ENCODE measurements at regions not wholly inside any gene's neighbourhood (a gene's known extent, or its start where the extent isn't known, plus 50 kb on each side); places are given as distances from the start of the nearest gene placed in this dataset.

GRCh38 chr2:65530547-65531320 is 98.3 kb upstream of the SPRED2 start:
- DNase-seq (no peak), ATAC-seq (no peak)
- intact Hi-C loops (cut with micrococcal nuclease), result loop anchor here (10.0 kb wide), 1 partner anchor 76 kb away; no protein-coding TSS in a partner anchor

DNA sequence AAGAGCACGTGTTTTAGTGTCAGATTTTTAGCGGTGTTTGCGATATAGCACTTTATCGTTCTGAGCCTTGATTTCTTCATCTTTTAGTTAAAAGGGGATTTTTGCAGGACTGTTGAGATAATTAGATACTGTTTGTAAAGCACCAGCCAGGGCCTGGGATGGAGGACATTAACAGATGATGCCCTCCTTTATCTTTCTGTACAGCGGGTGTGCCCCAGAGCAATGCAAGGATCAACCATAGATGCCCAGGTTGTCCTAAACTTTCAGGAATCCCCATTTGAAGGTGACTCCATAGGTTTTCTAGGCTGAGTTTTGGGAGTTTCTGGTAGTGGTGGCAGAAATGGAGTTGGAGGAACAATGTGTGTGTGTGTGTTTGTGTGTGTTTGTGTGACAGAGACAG is 97.0 kb upstream of the SPRED2 start:
- intact Hi-C loops (cut with micrococcal nuclease), result no loop called here
- DNase-seq (no peak), ATAC-seq (no peak)

GRCh38 chr2:65528241-65528574 is 95.8 kb upstream of the SPRED2 start:
- DNase-seq (no peak), ATAC-seq (no peak)
- intact Hi-C loops (cut with micrococcal nuclease), result no loop called here

DNA sequence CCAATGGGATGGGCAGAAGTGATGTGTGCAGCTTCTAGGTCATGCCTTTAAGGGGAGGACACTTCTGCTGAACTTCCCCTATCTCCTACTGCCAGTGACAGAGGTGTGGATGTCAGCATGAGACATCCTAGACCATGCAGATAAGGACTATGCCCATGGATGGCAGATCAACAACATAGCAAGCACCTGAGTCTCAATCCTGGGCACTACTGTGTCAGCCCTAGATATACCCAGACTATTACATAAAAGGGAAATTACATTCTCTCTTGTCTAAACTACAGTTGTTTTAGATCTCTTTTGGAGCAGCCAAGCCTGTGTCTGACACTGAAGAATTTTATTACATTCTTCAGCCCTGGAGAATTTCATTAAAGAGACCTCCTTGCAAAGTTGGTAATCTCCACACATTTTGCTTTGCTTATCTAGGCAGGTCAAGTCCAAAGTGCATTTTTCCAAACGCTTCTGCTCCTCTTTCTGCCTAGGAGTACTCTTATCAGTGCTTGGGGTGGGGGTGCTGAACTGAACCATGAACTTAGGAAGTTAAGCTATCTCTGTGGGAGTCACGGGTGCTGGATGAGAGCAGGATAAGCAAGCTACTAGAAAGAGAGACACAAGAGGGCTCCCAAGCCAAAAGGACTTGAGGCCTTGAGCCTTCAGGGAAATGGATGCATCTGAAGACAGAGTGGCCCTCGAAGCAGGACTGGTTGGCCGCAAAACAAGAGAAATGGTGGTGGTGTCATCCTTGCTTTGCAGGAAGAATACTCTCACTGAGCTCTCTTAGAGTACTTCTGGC is 95.2 kb upstream of the SPRED2 start:
- DNase-seq, result no peak
- intact Hi-C loops (cut with micrococcal nuclease), result no loop called here
- no peak for ATAC-seq

GRCh38 chr2:65525616-65526231 is 93.3 kb upstream of the SPRED2 start:
- DNase-seq, result no peak
- no peak for ATAC-seq
- intact Hi-C loops (cut with micrococcal nuclease), result no loop called here

GRCh38 chr2:65522922-65523321 is 90.5 kb upstream of the SPRED2 start:
- intact Hi-C loops (cut with micrococcal nuclease), result no loop called here
- no peak for ATAC-seq
- no peak for DNase-seq

- intact Hi-C loops (cut with micrococcal nuclease), result no loop called here
- no peak for ATAC-seq
- DNase-seq, result no peak
These were observed 86.4 kb upstream of the SPRED2 start for GRCh38 chr2:65518751-65519150.

- ATAC-seq, result no peak
- intact Hi-C loops (cut with micrococcal nuclease), result no loop called here
- no peak for DNase-seq
These were observed 82.3 kb upstream of the SPRED2 start for GRCh38 chr2:65514555-65515195.

DNA sequence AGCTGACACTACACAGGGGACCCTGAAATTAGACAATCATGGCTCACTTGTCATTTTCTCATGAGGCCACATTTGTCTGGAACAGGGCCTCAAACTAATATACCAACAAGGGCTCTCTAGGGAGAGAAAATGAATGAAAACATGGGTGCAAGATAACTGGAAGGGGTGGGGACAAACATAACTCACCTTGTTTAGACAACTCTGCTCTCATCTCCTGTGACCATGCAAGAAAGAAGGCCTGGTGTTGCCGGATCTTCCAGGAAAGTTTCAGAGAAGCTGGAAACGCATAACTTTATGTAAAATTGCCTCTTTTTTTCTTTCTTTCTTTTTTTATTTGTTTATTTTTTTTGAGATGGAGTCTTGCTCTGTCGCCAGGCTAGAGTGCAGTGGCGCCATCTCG is 80.4 kb upstream of the SPRED2 start:
- intact Hi-C loops (cut with micrococcal nuclease), result no loop called here
- DNase-seq, result no peak
- no peak for ATAC-seq

DNA sequence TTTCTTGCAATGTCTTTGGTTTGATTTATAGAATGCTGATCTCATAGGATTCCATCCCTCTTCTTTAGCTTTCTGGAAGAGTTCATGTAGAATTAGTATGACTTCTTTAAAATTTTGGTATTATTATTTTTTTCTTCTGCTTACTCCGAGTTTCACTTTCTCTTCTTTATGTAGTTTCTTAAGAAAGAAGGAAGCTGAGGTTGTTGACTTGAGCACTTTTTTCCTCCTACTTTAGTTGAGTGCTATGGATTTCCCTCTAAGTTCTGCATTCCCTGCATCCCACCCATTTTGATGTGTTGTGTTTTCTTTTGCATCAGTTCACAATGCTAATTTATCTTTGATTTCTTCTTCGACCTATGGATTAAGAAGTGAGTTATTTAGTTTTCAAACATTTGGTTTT is 78.9 kb upstream of the SPRED2 start:
- ATAC-seq, result no peak
- no peak for DNase-seq
- intact Hi-C loops (cut with micrococcal nuclease), result no loop called here

GRCh38 chr2:65508225-65508624 is 75.8 kb upstream of the SPRED2 start:
- intact Hi-C loops (cut with micrococcal nuclease), result no loop called here
- ATAC-seq (no peak), DNase-seq (no peak)

DNA sequence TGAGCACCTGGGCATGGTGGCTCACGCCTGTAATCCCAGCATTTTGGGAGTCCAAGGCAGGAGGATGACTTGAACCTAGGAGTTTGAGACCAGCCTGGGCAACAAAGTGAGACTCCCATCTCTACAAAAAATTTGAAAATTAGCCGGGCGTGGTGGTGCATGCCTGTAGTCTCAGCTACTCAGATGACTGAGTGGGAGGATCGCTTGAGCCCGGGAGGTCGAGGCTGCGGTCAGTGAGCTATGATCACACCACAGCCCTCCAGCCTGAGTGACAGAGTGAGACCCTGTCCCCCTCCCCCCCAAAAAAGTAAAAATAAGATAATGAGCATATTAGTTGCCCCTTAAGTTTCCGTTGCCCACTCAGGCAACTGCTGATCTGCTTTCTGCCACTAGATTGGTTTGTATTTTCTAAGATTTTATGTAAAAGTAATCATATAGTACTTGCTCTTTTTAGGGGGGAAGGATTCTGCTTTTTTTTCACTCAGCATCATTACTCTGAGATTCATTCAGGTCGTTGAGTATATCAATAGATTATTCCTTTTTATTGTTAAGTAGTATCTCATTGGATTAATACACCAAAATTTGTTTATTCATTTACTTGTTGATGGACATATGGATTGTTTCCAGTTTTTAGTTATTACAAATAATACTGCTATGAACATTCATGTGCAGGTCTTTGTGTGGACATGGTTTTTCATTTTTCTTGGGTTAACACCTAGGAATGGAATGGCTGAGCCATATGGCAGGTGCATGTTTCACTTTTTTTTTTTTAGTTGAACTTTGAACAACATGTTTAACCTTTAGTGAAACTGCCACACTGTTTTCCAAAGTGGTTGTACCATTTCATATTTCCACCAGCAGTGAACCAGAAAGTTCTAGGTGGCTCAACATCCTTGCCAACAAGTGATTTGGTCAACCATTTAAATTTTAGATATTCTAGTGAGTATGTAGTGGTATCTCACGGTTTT is 75.0 kb upstream of the SPRED2 start:
- no peak for ATAC-seq
- intact Hi-C loops (cut with micrococcal nuclease), result no loop called here
- no peak for DNase-seq

- DNase-seq (no peak), ATAC-seq (no peak)
- intact Hi-C loops (cut with micrococcal nuclease), result no loop called here
These were observed 72.7 kb upstream of the SPRED2 start for GRCh38 chr2:65504814-65505697.

- intact Hi-C loops (cut with micrococcal nuclease), result no loop called here
- ATAC-seq (no peak), DNase-seq (no peak)
These were observed 71.8 kb upstream of the SPRED2 start for GRCh38 chr2:65504201-65504600.

GRCh38 chr2:65503746-65504145 is 71.3 kb upstream of the SPRED2 start:
- DNase-seq (no peak), ATAC-seq (no peak)
- intact Hi-C loops (cut with micrococcal nuclease), result no loop called here

GRCh38 chr2:65501836-65502235 is 69.4 kb upstream of the SPRED2 start:
- DNase-seq (no peak), ATAC-seq (no peak)
- intact Hi-C loops (cut with micrococcal nuclease), result no loop called here

DNA sequence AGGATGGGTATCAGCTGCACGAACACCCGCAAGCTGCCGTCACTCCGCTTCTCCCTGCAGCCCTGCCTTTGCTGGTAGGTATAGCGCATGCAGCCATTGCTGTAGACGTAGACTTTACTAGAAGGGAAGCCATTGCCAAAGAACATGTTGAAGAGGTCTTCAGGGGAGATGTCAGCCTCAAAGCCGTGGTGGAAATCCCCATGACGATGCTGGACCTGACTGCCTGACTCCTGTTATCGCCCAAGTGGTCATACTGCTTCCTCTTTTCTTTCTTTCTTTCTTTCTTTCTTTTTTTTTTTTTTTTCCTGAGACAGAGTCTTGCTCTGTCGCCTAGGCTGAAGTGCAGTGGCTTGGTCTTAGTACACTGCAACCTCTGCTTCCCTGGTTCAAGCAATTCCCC is 68.7 kb upstream of the SPRED2 start:
- DNase-seq, result no peak
- no peak for ATAC-seq
- intact Hi-C loops (cut with micrococcal nuclease), result no loop called here

Measured in left ventricle myocardium superior (tissue), 1 donor.